NCI-H2081 (cell line): ENCODE measurements at regions not wholly inside any gene's neighbourhood (a gene's known extent, or its start where the extent isn't known, plus 50 kb on each side); places are given as distances from the start of the nearest gene placed in this dataset.

Experiments used
- DNase-seq, 2 experiments: peaks; one replicate each; lab custom pipeline; 2025; lab: John Stamatoyannopoulos, UW

- no peak for DNase-seq
Measured at GRCh38 chr10:47230957-47231356, 69.0 kb upstream of the GDF10 start.

- DNase-seq: no peak
Measured at GRCh38 chr10:47231414-47231813, 68.6 kb upstream of the GDF10 start.

GRCh38 chr10:47233631-47234030 is 66.4 kb upstream of the GDF10 start:
- DNase-seq: no peak

GRCh38 chr10:47235484-47235883 is 64.5 kb upstream of the GDF10 start:
- no peak for DNase-seq

GRCh38 chr10:47237316-47238260 is 62.4 kb upstream of the GDF10 start:
- DNase-seq: no peak

GRCh38 chr10:47238331-47239095 is 61.5 kb upstream of the GDF10 start:
- DNase-seq: no peak

GRCh38 chr10:47239211-47239610 is 60.8 kb upstream of the GDF10 start:
- DNase-seq: no peak

GRCh38 chr10:47240173-47240572 is 59.8 kb upstream of the GDF10 start:
- no peak for DNase-seq

GRCh38 chr10:47241256-47241655 is 58.7 kb upstream of the GDF10 start:
- DNase-seq: no peak

- no peak for DNase-seq
Measured at GRCh38 chr10:47241946-47242867, 57.8 kb upstream of the GDF10 start.

GRCh38 chr10:47243356-47243755 is 56.6 kb upstream of the GDF10 start:
- DNase-seq: no peak

GRCh38 chr10:47243791-47244190 is 56.2 kb upstream of the GDF10 start:
- no peak for DNase-seq

- DNase-seq: no peak
Measured at GRCh38 chr10:47244560-47245500, 55.2 kb upstream of the GDF10 start.

- DNase-seq: no peak
Measured at GRCh38 chr10:47245731-47246350, 54.2 kb upstream of the GDF10 start.

- DNase-seq: no peak
Measured at GRCh38 chr10:47246406-47247147, 53.4 kb upstream of the GDF10 start.

GRCh38 chr10:47247148-47248059 is 52.6 kb upstream of the GDF10 start:
- no peak for DNase-seq

- DNase-seq: no peak
Measured at GRCh38 chr10:47248386-47249090, 51.5 kb upstream of the GDF10 start.

- DNase-seq: no peak
Measured at GRCh38 chr10:47249881-47250280, 50.1 kb upstream of the GDF10 start.
